ENCODE measurements at regions not wholly inside any gene's neighbourhood (a gene's known extent, or its start where the extent isn't known, plus 50 kb on each side); places are given as distances from the start of the nearest gene placed in this dataset.
"Not testable (repeated sequence)": the region's sequence is repeated elsewhere in the genome, so short reads cannot be mapped to it uniquely, and the experiment has no call there.

DNA sequence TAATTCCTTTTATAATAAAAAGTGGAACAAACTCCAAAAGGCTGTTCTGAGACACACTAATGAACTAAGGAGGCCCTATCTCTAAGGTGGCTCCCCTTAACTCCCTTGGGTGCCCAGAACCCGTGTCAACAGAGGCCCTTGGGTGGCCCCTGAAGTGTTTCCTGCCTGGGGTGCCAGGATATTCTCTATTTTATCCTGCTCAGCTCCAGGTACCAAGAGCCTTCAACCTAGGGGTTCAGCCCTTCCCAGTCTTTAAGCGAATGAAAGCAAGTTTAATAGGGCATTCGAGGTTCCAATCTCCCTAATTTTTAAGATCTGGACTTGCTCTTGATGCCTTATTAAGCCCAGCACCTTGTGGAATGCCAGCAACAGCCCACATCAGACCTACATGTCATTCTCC lies 64.4 kb upstream of the MYO3A start:
- no peak for DNase-seq

DNA sequence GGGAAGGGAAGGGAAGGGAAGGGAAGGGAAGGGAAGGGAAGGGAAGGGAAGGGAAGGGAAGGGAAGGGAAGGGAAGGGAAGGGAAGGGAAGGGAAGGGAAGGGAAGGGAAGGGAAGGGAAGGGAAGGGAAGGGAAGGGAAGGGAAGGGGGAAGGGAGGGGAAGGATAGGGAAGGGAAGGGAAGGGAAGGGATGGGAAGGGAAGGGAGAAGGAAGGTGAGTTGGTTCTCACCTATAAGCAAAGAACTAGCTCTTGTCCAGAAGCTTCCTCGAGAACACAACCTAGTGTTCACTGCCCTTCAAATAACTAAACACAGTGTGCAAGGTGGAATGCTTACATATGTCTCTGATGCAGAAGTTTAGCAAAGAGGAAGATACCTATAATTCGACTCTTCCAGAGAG lies 59.6 kb upstream of the MYO3A start:
- DNase-seq = not testable (repeated sequence)

- peak; percentile 58 for DNase-seq
These were observed 58.4 kb upstream of the MYO3A start for GRCh38 chr10:25875556-25876165.

- no peak for DNase-seq
These were observed 56.7 kb upstream of the MYO3A start for GRCh38 chr10:25877296-25877695.
